WTC11 (cell line): ENCODE measurements at regions not wholly inside any gene's neighbourhood (a gene's known extent, or its start where the extent isn't known, plus 50 kb on each side); places are given as distances from the start of the nearest gene placed in this dataset.

Experiments
- TF ChIP-seq, protein P1 (sequence below): sonication (generic); formaldehyde crosslinking; IDR thresholded peaks from 2 replicates; pipeline ENCODE4 v1.8.1; 2022; ENCODE audit warnings: low read depth, missing genetic modification reagents, borderline replicate concordance
- TF ChIP-seq, protein P2 (sequence below): sonication (generic); formaldehyde crosslinking; IDR thresholded peaks from 2 replicates; pipeline ENCODE4 v1.8.1; 2023; ENCODE audit warnings: mild to moderate bottlenecking, moderate library complexity, missing genetic modification reagents
- TF ChIP-seq, protein P3 (sequence below): fragments of 200-600 bp; IDR thresholded peaks from 2 replicates; pipeline ENCODE4 v1.8.0; 2022; ENCODE audit warnings: antibody characterized with exemption

DNA sequence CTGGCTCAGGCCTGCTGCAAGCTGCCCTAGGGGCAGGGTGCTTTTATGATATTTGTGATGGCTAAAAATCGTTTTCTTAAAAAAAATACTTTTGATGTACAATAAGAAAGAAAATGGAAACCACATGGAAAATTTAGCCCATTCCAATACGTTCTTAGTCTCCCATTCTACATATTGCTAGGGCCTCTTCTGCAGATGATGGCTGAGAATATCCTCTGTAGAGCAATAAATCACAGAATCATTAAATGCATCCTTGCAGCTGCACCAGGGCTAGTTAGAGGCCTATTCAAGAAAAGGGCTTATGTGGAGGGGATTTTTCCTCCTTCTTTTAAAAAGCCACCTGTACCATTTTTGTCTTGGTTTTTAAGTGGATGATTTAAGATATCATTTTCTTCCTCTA, 97.6 kb upstream of the C1GALT1C1 start:
- TF ChIP-seq, protein P1, sequence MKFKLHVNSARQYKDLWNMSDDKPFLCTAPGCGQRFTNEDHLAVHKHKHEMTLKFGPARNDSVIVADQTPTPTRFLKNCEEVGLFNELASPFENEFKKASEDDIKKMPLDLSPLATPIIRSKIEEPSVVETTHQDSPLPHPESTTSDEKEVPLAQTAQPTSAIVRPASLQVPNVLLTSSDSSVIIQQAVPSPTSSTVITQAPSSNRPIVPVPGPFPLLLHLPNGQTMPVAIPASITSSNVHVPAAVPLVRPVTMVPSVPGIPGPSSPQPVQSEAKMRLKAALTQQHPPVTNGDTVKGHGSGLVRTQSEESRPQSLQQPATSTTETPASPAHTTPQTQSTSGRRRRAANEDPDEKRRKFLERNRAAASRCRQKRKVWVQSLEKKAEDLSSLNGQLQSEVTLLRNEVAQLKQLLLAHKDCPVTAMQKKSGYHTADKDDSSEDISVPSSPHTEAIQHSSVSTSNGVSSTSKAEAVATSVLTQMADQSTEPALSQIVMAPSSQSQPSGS (CRISPR knock-in tag), result no peak
- TF ChIP-seq, protein P2, sequence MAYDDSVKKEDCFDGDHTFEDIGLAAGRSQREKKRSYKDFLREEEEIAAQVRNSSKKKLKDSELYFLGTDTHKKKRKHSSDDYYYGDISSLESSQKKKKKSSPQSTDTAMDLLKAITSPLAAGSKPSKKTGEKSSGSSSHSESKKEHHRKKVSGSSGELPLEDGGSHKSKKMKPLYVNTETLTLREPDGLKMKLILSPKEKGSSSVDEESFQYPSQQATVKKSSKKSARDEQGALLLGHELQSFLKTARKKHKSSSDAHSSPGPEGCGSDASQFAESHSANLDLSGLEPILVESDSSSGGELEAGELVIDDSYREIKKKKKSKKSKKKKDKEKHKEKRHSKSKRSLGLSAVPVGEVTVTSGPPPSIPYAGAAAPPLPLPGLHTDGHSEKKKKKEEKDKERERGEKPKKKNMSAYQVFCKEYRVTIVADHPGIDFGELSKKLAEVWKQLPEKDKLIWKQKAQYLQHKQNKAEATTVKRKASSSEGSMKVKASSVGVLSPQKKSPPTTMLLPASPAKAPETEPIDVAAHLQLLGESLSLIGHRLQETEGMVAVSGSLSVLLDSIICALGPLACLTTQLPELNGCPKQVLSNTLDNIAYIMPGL, result no peak
- TF ChIP-seq, protein P3, sequence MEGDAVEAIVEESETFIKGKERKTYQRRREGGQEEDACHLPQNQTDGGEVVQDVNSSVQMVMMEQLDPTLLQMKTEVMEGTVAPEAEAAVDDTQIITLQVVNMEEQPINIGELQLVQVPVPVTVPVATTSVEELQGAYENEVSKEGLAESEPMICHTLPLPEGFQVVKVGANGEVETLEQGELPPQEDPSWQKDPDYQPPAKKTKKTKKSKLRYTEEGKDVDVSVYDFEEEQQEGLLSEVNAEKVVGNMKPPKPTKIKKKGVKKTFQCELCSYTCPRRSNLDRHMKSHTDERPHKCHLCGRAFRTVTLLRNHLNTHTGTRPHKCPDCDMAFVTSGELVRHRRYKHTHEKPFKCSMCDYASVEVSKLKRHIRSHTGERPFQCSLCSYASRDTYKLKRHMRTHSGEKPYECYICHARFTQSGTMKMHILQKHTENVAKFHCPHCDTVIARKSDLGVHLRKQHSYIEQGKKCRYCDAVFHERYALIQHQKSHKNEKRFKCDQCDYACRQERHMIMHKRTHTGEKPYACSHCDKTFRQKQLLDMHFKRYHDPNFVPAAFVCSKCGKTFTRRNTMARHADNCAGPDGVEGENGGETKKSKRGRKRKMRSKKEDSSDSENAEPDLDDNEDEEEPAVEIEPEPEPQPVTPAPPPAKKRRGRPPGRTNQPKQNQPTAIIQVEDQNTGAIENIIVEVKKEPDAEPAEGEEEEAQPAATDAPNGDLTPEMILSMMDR, result no peak
